ENCODE measurements at regions not wholly inside any gene's neighbourhood (a gene's known extent, or its start where the extent isn't known, plus 50 kb on each side); places are given as distances from the start of the nearest gene placed in this dataset.
A peak's percentile ranks its signal among the peaks of the same experiment; 100 is the strongest.

- Histone ChIP-seq H2AFZ (ENCODE audit: low read depth, low read length) (peak overlapping the region; percentile 36), H3K79me2 (ENCODE audit: control insufficient read depth, insufficient read depth, low read length) (peaks cover 32% of the 10 kb centered on the region), H3K27ac (ENCODE audit: insufficient read depth, low read depth, low read length) (peak overlapping the region; percentile 96), H3K27me3 (ENCODE audit: control insufficient read depth in 2 of 2, insufficient read depth in 2 of 2, low read length in 2 of 2) (no peaks in the 10 kb centered on the region), H3K36me3 (ENCODE audit: control insufficient read depth in 2 of 2, extremely low read depth in 1 of 2, insufficient read depth in 2 of 2, low read length in 2 of 2) (no peaks in the 10 kb centered on the region), H3K4me3 (replicated peaks in 1 of 3; ENCODE audit: insufficient read depth in 1 of 3, low read depth in 1 of 3, low read length in 3 of 3) (peak overlapping the region in 1 of 3 experiments; percentile 21), H3K9me1 (replicated peaks; ENCODE audit: control insufficient read depth, extremely low read depth, insufficient read depth, low read length) (no peaks in the 10 kb centered on the region), H3K9ac (replicated peaks; ENCODE audit: extremely low read depth, insufficient read depth, low read length) (peak overlapping the region; percentile 84), H3K4me1 (ENCODE audit: control insufficient read depth, extremely low read depth, insufficient read depth, low read length) (peaks cover 70% of the 10 kb centered on the region), H4K20me1 (replicated peaks; ENCODE audit: control insufficient read depth, extremely low read depth, insufficient read depth, low read length) (no peaks in the 10 kb centered on the region), H3K9me3 (replicated peaks; ENCODE audit: control insufficient read depth, insufficient read depth, low read length) (no peaks in the 10 kb centered on the region), H3K4me2 (ENCODE audit: insufficient read depth, low read length) (peak overlapping the region; percentile 86)
- dilution Hi-C loops (cut with MboI; ENCODE audit: extremely low pct_ligation_motif_present, low sequenced_read_pairs) = no loop called here
- CTCF ChIA-PET = interaction anchor here (1.5 to 2.5 kb wide), 4 partner anchors 45 to 479 kb away, joined by 4 to 18 read pairs (median 10); no protein-coding TSS in a partner anchor
- no TSS peak for BruUV-seq (replicated peaks)
- FAIRE-seq = no peak
- DNase-seq (ENCODE audit: low read depth, low spot score) = peak; percentile 65
- no peak for TF ChIP-seq CTCF (IDR thresholded peaks at IDR 0.05; ENCODE audit: extremely low read depth in 1 of 2, insufficient read depth in 1 of 2, low read depth in 1 of 2, low read length in 2 of 2)
- no peak for TF ChIP-seq FOS (IDR thresholded peaks at IDR 0.05; ENCODE audit: borderline replicate concordance, insufficient read depth, low read length)
- TF ChIP-seq GATA2 (IDR thresholded peaks at IDR 0.05; ENCODE audit: insufficient read depth, insufficient read length, low read depth, low read length) = no peak
- TF ChIP-seq JUN (IDR thresholded peaks at IDR 0.05; ENCODE audit: borderline replicate concordance, insufficient read depth, insufficient read length, low read depth) = no peak
- no peak for TF ChIP-seq MYC (IDR thresholded peaks at IDR 0.05; ENCODE audit: low read depth, low read length)
- TF ChIP-seq POLR2AphosphoS5 (IDR thresholded peaks at IDR 0.05; ENCODE audit: insufficient read depth, low read depth, low read length) = no peak
- TF ChIP-seq MAX (IDR thresholded peaks at IDR 0.05; ENCODE audit: insufficient read depth, insufficient read length) = no peak
- TF ChIP-seq POLR2A (IDR thresholded peaks at IDR 0.05; ENCODE audit: low read depth, low read length) = no peak
- TF ChIP-seq EZH2 (IDR thresholded peaks at IDR 0.05; ENCODE audit: borderline replicate concordance, low read depth, low read length, severe bottlenecking) = no peak
- intact Hi-C loops (cut with micrococcal nuclease) = loop anchor here (1.0 kb wide), 2 partner anchors 8 to 63 kb away; partner anchors contain the start of gene HHIP
- POLR2A ChIA-PET = interaction anchor here (1.0 to 1.9 kb wide), 2 partner anchors 45 to 62 kb away, joined by 3 to 8 read pairs; no protein-coding TSS in a partner anchor
Measured at GRCh38 chr4:144582975-144583374, 63.0 kb upstream of the HHIP start.

Data from endothelial cell of umbilical vein (primary cell).